Heart left ventricle (tissue), 13 donors: ENCODE measurements at regions not wholly inside any gene's neighbourhood (a gene's known extent, or its start where the extent isn't known, plus 50 kb on each side); places are given as distances from the start of the nearest gene placed in this dataset.

ENCODE experiments used
- CTCF ChIP-seq, 12 donors: fragments of 200-600 bp; sonication (generic) in 4 of 12; IDR thresholded peaks; one replicate each; pipeline versions ENCODE4 v1.5.0 to v1.8.0; 2018 to 2022; ENCODE audit warnings: antibody characterized with exemption in 12 of 12, mild to moderate bottlenecking in 5 of 12
- POLR2A ChIP-seq, 2 donors: fragments of 450-650 bp; IDR thresholded peaks; one replicate each; pipeline ENCODE4 v1.6.1; 2017; ENCODE audit warnings: antibody characterized with exemption in 2 of 2, mild to moderate bottlenecking in 2 of 2, moderate library complexity in 2 of 2
- donor health status: ischemic (EF 13 %, LVEDD 7.1; RV severe dilation, severe dysfunction).
- donor health status: DM: no; HTN: yes; CAD: no.
- donor health status: DM: no; HTN: no; CAD: no.
- donor health status: ischemic (EF 25% LVEDD 6.9; RV normal size, moderate dysfunction).
- donor health status: ischemic (EF 25% LVEDD 5.7; RV mildly dilated, moderate dysfunction).
- donor health status: ischemic (EF 35%, LVEDD 5.7; RV mildly dilated, moderate dysfunction).
- donor health status: nonischemic (EF 11% LVEDD 7.7; RV severe dilation, severe dysfunction).
- donor health status: DM: yes; HTN: yes; CAD: no.
- donor health status: PGD.
- donor health status: ischemic (EF 29% LVEDD 5.4; RV normal size, mild dysfunction).
- donor health status: nonischemic (EF 23%, LVEDD 6.1; RV moderate dilation, normal function).

GRCh38 chr2:111671426-111672150 lies 212.4 kb downstream of the ANAPC1 start:
- no peak for TF ChIP-seq CTCF (IDR thresholded peaks at IDR 0.05)
- TF ChIP-seq POLR2A (IDR thresholded peaks at IDR 0.05): no peak
